Adrenal gland (tissue), 9 donors: ENCODE measurements at regions not wholly inside any gene's neighbourhood (a gene's known extent, or its start where the extent isn't known, plus 50 kb on each side); places are given as distances from the start of the nearest gene placed in this dataset.

ENCODE experiments used
- DNase-seq, 7 donors: peaks; one replicate each; pipeline ENCODE4 v3.0.0-alpha.2; 2019 to 2020
- H3K27ac ChIP-seq, 5 donors: fragments of 200-600 bp; sonication (generic) in 4 of 5; 1 replicate in 3 of 5; 2 replicates in 2 of 5; pipeline versions ENCODE4 v1.5.1 to v1.8.0; 2016 to 2020; ENCODE audit warnings: mild to moderate bottlenecking in 1 of 5
- H3K27me3 ChIP-seq: fragments of 200-600 bp; 2 replicates; pipeline ENCODE4 v1.8.0; 2021
- H3K36me3 ChIP-seq, 2 donors: fragments of 200-600 bp; replicated peaks in 1 of 2; 1 replicate in 1 of 2; 2 replicates in 1 of 2; pipeline versions ENCODE4 v1.5.1 to v1.8.0; 2018 to 2022
- H3K4me1 ChIP-seq, 2 donors: fragments of 200-600 bp; replicated peaks in 1 of 2; 1 replicate in 1 of 2; 2 replicates in 1 of 2; pipeline versions ENCODE4 v1.5.1 to v1.8.0; 2018 to 2021
- H3K4me3 ChIP-seq, 4 donors: fragments of 200-600 bp; sonication (generic) in 3 of 4; one replicate each; pipeline ENCODE4 v1.5.1; 2016 to 2018
- H3K9me3 ChIP-seq, 3 donors: fragments of 200-600 bp; sonication (generic) in 1 of 3; replicated peaks in 1 of 3; 1 replicate in 2 of 3; 2 replicates in 1 of 3; pipeline versions ENCODE4 v1.5.1 to v1.8.0; 2016 to 2021
- POLR2A ChIP-seq, 2 donors: fragments of 450-650 bp; IDR thresholded peaks; one replicate each; pipeline ENCODE4 v1.6.1; 2017; ENCODE audit warnings: antibody characterized with exemption in 2 of 2, mild to moderate bottlenecking in 2 of 2, moderate library complexity in 1 of 2
- WGBS, 4 donors: extraction: QIAGEN DNeasy Blood & Tissue Kit in 2 of 4; methylation state at CpG; one replicate each; pipeline versions ENCODE4 v1.1.5 to v1.1.7; 2013 to 2017; 5-methylcytosine and 5-hydroxymethylcytosine counted together
- intact Hi-C, 2 donors: fragments of 100-400 bp; cut with DNase I; formaldehyde crosslinking; loops; one replicate each; pipeline versions ENCODE4 v1.14.1 to v1.15.0; 2022 to 2023
- TF ChIP-seq, protein P1 (sequence below), 6 experiments: fragments of 450-650 bp in 4 of 6; fragments of 200-600 bp in 2 of 6; sonication (generic) in 1 of 6; IDR thresholded peaks; 1 replicate in 5 of 6; 2 replicates in 1 of 6; pipeline versions ENCODE4 v1.5.1 to v1.8.0; 2016 to 2021; ENCODE audit warnings: antibody characterized with exemption in 6 of 6, mild to moderate bottlenecking in 2 of 6, moderate library complexity in 1 of 6
- donor health status: healthy with polysubstance abuse.
- donor health status: Bipolar disorder and iron deficiency.
- donor health status: DM: yes; HTN: yes; CAD: no.
- donor health status: DM: no; HTN: no; CAD: no.
- donor health status: DM: no; HTN: no; CAD: no.

DNA sequence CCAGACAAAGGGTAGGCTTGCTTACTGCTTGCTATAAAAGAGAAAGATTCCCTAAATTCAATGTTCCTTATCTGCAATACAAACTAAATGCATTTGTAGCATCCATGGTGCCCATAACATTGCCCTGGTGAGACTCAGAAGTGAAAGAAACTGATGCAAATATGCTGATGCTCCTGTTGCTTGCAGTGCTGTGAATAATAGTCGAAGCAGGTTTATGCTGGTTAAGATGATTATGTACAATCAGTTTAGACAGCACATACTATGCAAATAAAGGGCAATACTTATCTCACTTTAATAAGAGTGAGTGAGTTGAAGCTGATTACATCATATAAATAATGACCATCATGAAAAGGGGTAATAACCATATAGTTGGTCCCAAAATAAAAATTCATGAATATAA, 215.5 kb downstream of the SNCAIP start:
- H3K4me1 ChIP-seq, result no peaks in the 10 kb centered on the region
- no peak for TF ChIP-seq POLR2A (IDR thresholded peaks at IDR 0.05)
- TF ChIP-seq, protein P1, sequence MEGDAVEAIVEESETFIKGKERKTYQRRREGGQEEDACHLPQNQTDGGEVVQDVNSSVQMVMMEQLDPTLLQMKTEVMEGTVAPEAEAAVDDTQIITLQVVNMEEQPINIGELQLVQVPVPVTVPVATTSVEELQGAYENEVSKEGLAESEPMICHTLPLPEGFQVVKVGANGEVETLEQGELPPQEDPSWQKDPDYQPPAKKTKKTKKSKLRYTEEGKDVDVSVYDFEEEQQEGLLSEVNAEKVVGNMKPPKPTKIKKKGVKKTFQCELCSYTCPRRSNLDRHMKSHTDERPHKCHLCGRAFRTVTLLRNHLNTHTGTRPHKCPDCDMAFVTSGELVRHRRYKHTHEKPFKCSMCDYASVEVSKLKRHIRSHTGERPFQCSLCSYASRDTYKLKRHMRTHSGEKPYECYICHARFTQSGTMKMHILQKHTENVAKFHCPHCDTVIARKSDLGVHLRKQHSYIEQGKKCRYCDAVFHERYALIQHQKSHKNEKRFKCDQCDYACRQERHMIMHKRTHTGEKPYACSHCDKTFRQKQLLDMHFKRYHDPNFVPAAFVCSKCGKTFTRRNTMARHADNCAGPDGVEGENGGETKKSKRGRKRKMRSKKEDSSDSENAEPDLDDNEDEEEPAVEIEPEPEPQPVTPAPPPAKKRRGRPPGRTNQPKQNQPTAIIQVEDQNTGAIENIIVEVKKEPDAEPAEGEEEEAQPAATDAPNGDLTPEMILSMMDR (IDR thresholded peaks at IDR 0.05), result no peak
- intact Hi-C loops, result no loop called here
- H3K27me3 ChIP-seq, result no peaks in the 10 kb centered on the region
- H3K9me3 ChIP-seq, result no peaks in the 10 kb centered on the region
- no peak overlapping the region for H3K4me3 ChIP-seq
- H3K36me3 ChIP-seq, result no peaks in the 10 kb centered on the region
- WGBS, 4 donors, result 76 to 92% (median 83%) methylated on average over 1 of the region's 1 CpG
- no peak overlapping the region for H3K27ac ChIP-seq
- no peak for DNase-seq

DNA sequence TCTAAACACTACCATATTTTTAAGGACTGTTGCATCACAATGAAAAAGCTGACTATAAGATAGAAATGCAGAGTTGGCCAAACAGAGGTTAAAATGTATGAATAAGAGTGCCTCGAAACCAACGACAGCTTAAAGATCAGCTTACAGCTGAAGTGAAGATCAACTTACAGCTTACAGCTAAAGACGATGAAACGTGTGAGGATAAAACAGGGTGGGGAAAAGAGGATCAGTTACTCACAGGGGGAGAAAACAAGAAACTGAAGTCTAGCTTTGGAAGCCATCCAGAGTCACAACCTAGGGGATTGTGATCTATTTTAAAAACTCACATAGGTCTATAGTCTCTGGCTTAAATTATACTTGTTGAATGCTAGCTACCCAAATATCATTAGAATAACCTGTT, 220.0 kb downstream of the SNCAIP start:
- TF ChIP-seq, protein P1 (IDR thresholded peaks at IDR 0.05), result no peak
- no peak for TF ChIP-seq POLR2A (IDR thresholded peaks at IDR 0.05)
- intact Hi-C loops, result no loop called here
- 28 to 49% (median 42%) methylated on average over 4 of the region's 4 CpGs for WGBS, 4 donors
- no peak for DNase-seq
- no peaks in the 10 kb centered on the region for H3K27me3 ChIP-seq
- no peak overlapping the region for H3K4me3 ChIP-seq
- H3K9me3 ChIP-seq, result no peaks in the 10 kb centered on the region
- no peaks in the 10 kb centered on the region for H3K4me1 ChIP-seq
- no peak overlapping the region for H3K27ac ChIP-seq
- no peaks in the 10 kb centered on the region for H3K36me3 ChIP-seq

DNA sequence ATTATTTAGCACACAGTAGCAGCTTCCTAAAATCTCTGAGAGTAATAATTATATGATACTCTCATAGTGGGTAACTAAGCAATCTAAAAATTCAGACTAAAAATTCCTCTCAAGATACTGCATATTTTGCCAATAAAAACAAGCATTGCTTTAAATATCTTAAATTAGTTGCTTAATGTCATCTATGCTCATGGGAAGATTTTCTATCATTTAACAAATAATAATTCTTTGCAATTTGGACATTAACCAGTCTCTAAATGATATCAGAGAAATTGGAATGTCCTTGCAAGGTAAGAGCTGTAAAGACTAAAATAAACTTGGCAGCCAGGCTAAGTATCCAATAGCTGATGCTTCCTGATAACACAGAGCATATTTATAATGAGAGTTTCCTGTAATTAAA, 221.8 kb downstream of the SNCAIP start:
- TF ChIP-seq, protein P1 (IDR thresholded peaks at IDR 0.05), result no peak
- no peak for TF ChIP-seq POLR2A (IDR thresholded peaks at IDR 0.05)
- H3K27ac ChIP-seq, result no peak overlapping the region
- no peaks in the 10 kb centered on the region for H3K4me1 ChIP-seq
- peaks cover 5% of the 10 kb centered on the region for H3K27me3 ChIP-seq
- intact Hi-C loops, result no loop called here
- no peaks in the 10 kb centered on the region for H3K36me3 ChIP-seq
- DNase-seq, result no peak
- no peak overlapping the region for H3K4me3 ChIP-seq
- H3K9me3 ChIP-seq, result no peaks in the 10 kb centered on the region

DNA sequence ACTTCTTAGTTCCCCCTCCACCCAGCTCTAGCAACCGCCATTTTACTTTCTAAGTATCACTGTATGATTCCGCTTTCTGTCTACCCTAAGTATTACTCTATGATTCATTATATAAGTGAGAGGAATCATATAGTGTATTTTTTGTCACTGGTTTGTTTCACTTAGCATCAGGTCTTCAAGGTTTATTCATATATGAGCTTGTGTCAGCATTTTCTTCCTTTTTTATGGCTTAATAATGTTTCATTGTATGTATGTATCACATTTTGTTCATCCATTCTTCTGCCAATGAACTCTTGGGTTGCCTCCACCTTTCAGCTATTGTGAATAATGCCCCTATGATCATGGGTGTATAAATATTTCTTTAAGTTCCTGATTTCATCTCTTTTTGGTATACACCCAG, 222.8 kb downstream of the SNCAIP start:
- no peak overlapping the region for H3K4me3 ChIP-seq
- no peak overlapping the region for H3K27ac ChIP-seq
- DNase-seq, result no peak
- no peaks in the 10 kb centered on the region for H3K36me3 ChIP-seq
- no peaks in the 10 kb centered on the region for H3K9me3 ChIP-seq
- TF ChIP-seq, protein P1 (IDR thresholded peaks at IDR 0.05), result no peak
- no peak for TF ChIP-seq POLR2A (IDR thresholded peaks at IDR 0.05)
- intact Hi-C loops, result no loop called here
- peaks cover 8% of the 10 kb centered on the region for H3K27me3 ChIP-seq
- H3K4me1 ChIP-seq, result no peaks in the 10 kb centered on the region
- 57 to 98% (median 65%) methylated on average over 2 of the region's 2 CpGs for WGBS, 4 donors
